ENCODE measurements at regions not wholly inside any gene's neighbourhood (a gene's known extent, or its start where the extent isn't known, plus 50 kb on each side); places are given as distances from the start of the nearest gene placed in this dataset.
"Not testable (repeated sequence)": the region's sequence is repeated elsewhere in the genome, so short reads cannot be mapped to it uniquely, and the experiment has no call there.

GRCh38 chr18:41870191-41870590, 84.8 kb upstream of the PIK3C3 start (continued):
- TF ChIP-seq GTF2F1 (IDR thresholded peaks at IDR 0.05; ENCODE audit: borderline replicate concordance, low read depth, low read length): no peak
- TF ChIP-seq HDAC2 (IDR thresholded peaks at IDR 0.05; ENCODE audit: borderline replicate concordance in 1 of 2, low read depth in 2 of 2, low read length in 2 of 2): no peak
- no peak for TF ChIP-seq CHD2 (IDR thresholded peaks at IDR 0.05; ENCODE audit: low read length)

- H3K27ac ChIP-seq (ENCODE audit: low read depth, low read length); H3K9me3 ChIP-seq (ENCODE audit: insufficient read depth in 2 of 2, low read depth in 1 of 2, low read length in 1 of 2); FAIRE-seq; H3K27me3 ChIP-seq (replicated peaks in 1 of 4; ENCODE audit: control insufficient read depth in 3 of 4, extremely low read depth in 1 of 4, insufficient read depth in 3 of 4, low read length in 3 of 4); H3K23ac ChIP-seq (ENCODE audit: insufficient read length); H2BK12ac ChIP-seq (ENCODE audit: low read depth, low read length); H4K20me1 ChIP-seq (replicated peaks in 1 of 2; ENCODE audit: control insufficient read depth in 1 of 2, insufficient read depth in 2 of 2, low read length in 2 of 2); H3K79me1 ChIP-seq (ENCODE audit: low read depth, low read length); POLR2A ChIA-PET (ENCODE audit: partially characterized antibody); H3K56ac ChIP-seq (replicated peaks; ENCODE audit: insufficient read length, low read depth, low read length); H3K4me2 ChIP-seq (ENCODE audit: insufficient read depth in 1 of 2, low read depth in 2 of 2, low read length in 2 of 2); H3K4me1 ChIP-seq (replicated peaks in 1 of 4; ENCODE audit: control insufficient read depth in 3 of 4, insufficient read depth in 4 of 4, low read length in 3 of 4); H3K4me3 ChIP-seq (ENCODE audit: extremely low read depth in 1 of 4, insufficient read depth in 2 of 4, low read depth in 3 of 4, low read length in 4 of 4); H3K4ac ChIP-seq (replicated peaks; ENCODE audit: insufficient read length, low read depth, low read length); H3K14ac ChIP-seq (ENCODE audit: insufficient read length); H3K36me3 ChIP-seq (ENCODE audit: control insufficient read depth in 2 of 4, insufficient read depth in 4 of 4, low read length in 3 of 4); H3K9ac ChIP-seq (replicated peaks in 1 of 4; ENCODE audit: extremely low read depth in 1 of 4, low read depth in 3 of 4, low read length in 3 of 4); DNase-seq (ENCODE audit: low read depth in 1 of 2, low spot score in 2 of 2); H2BK120ac ChIP-seq (replicated peaks; ENCODE audit: low read depth, low read length); H4K91ac ChIP-seq (replicated peaks; ENCODE audit: insufficient read length, low read length); H4K5ac ChIP-seq (ENCODE audit: insufficient read length, low read depth, low read length); H3K79me2 ChIP-seq (ENCODE audit: control insufficient read depth in 1 of 2, insufficient read depth in 2 of 2, low read length in 2 of 2); H3K18ac ChIP-seq (ENCODE audit: extremely low read depth, low read length); H2BK15ac ChIP-seq (ENCODE audit: low read length); H2AFZ ChIP-seq (ENCODE audit: low read length); H2BK5ac ChIP-seq (ENCODE audit: low read depth, low read length); H2BK20ac ChIP-seq (ENCODE audit: low read length); H2AK5ac ChIP-seq (ENCODE audit: low read depth, low read length); H3K23me2 ChIP-seq (ENCODE audit: low read depth, low read length); H4K8ac ChIP-seq (ENCODE audit: extremely low read depth, insufficient read depth, low read length): not testable (repeated sequence)
- 96% methylated on average over 21 of the region's 27 CpGs; no CpG with 5 or more reads in 1 of the 2 experiments for WGBS, 2 experiments (ENCODE audit: extremely low coverage in 1 of 2, insufficient coverage in 1 of 2, insufficient read length in 1 of 2, insufficient replicate concordance in 2 of 2, low coverage in 1 of 2, low lambda C conversion rate in 2 of 2, missing lambda C conversion rate in 1 of 2)
- CTCF ChIA-PET (ENCODE audit: partially characterized antibody): interaction anchor here (1.5 kb wide), 1 partner anchor 14 kb away, joined by 6 read pairs; no protein-coding TSS in a partner anchor
Observed at GRCh38 chr18:41865796-41866195, 89.2 kb upstream of the PIK3C3 start.

Measured in H1 (cell line).